Prostate gland (tissue), 2 donors: ENCODE measurements at regions not wholly inside any gene's neighbourhood (a gene's known extent, or its start where the extent isn't known, plus 50 kb on each side); places are given as distances from the start of the nearest gene placed in this dataset.

Experiments
- DNase-seq: peaks from one replicate; pipeline ENCODE4 v3.0.0-alpha.2; 2019; ENCODE audit warnings: low spot score
- H3K27ac ChIP-seq, 2 donors: fragments of 200-600 bp; sonication (generic); 2 replicates each; pipeline ENCODE4 v1.5.1; 2017 to 2019
- H3K27me3 ChIP-seq: fragments of 200-600 bp; sonication (generic); replicated peaks from 2 replicates; pipeline ENCODE4 v1.5.1; 2019; ENCODE audit not compliant: insufficient read depth
- H3K36me3 ChIP-seq, 2 donors: fragments of 200-600 bp; sonication (generic); 1 replicate in 1 of 2; 2 replicates in 1 of 2; pipeline versions ENCODE4 v1.5.1 to v1.8.1; 2017 to 2019
- H3K4me1 ChIP-seq: fragments of 200-600 bp; sonication (generic); replicated peaks from 2 replicates; pipeline ENCODE4 v1.5.1; 2019
- H3K4me3 ChIP-seq, 2 donors: fragments of 200-600 bp; sonication (generic); 2 replicates each; pipeline ENCODE4 v1.5.1; 2017 to 2019
- H3K9me3 ChIP-seq: fragments of 200-600 bp; sonication (generic); 2 replicates; pipeline ENCODE4 v1.5.1; 2017
- CTCF ChIP-seq, 4 experiments: fragments of 200-600 bp in 2 of 4; fragments of 450-650 bp in 2 of 4; sonication (generic) in 2 of 4; IDR thresholded peaks; 1 replicate in 3 of 4; 2 replicates in 1 of 4; pipeline ENCODE4 v1.5.1; 2016 to 2019; ENCODE audit warnings: antibody characterized with exemption in 4 of 4, mild to moderate bottlenecking in 2 of 4, moderate library complexity in 2 of 4
- POLR2A ChIP-seq: fragments of 450-650 bp; IDR thresholded peaks from one replicate; pipeline ENCODE4 v1.6.1; 2016; ENCODE audit warnings: antibody characterized with exemption, mild to moderate bottlenecking
- POLR2AphosphoS5 ChIP-seq: sonication (generic); formaldehyde crosslinking; IDR thresholded peaks from one replicate; pipeline ENCODE4 v1.6.1; 2017; ENCODE audit warnings: antibody characterized with exemption
- WGBS: methylation state at CpG from one replicate; pipeline ENCODE4 v1.1.5; 2018; 5-methylcytosine and 5-hydroxymethylcytosine counted together
- intact Hi-C: fragments of 100-400 bp; cut with DNase I; formaldehyde crosslinking; loops from one replicate; pipeline ENCODE4 v1.14.2; 2022

DNA sequence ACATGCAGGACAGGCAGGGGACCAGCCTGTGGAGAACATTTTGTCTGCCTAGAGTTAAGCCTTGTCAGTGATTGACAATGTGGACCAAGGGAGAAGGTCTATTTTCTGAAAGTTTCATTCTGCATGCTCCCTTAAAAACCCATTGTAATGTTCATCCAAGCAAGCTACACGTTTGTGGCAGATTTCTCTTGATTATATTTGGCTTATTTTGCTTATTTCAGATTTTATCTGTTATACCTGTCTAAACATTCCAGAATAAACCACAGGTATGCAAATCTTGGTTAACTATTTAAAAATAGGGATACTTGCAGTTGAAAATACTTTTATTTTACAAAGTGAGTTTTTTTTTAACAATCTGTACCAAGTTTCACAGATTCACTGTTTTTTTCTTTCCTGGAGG lies 78.2 kb upstream of the F3 start:
- intact Hi-C loops, result no loop called here
- H3K9me3 ChIP-seq, result no peaks in the 10 kb centered on the region
- no peaks in the 10 kb centered on the region for H3K27me3 ChIP-seq
- DNase-seq, result no peak
- H3K4me1 ChIP-seq, result peaks cover 7% of the 10 kb centered on the region
- TF ChIP-seq POLR2AphosphoS5 (no peak), POLR2A (no peak), CTCF (IDR thresholded peaks at IDR 0.05) (no peak)
- 20% methylated on average over 1 of the region's 1 CpG for WGBS
- H3K36me3 ChIP-seq, result no peaks in the 10 kb centered on the region
- no peak overlapping the region for H3K4me3 ChIP-seq
- H3K27ac ChIP-seq, result peak overlapping the region; percentile 76 to 82

- Histone ChIP-seq H3K27ac (no peak overlapping the region), H3K27me3 (no peaks in the 10 kb centered on the region), H3K36me3 (no peaks in the 10 kb centered on the region), H3K4me1 (peaks cover 7% of the 10 kb centered on the region), H3K4me3 (no peak overlapping the region), H3K9me3 (no peaks in the 10 kb centered on the region)
- intact Hi-C loops, result no loop called here
- 87% methylated on average over 13 of the region's 13 CpGs for WGBS
- TF ChIP-seq POLR2AphosphoS5, result no peak
- TF ChIP-seq POLR2A, result no peak
- no peak for TF ChIP-seq CTCF (IDR thresholded peaks at IDR 0.05)
- no peak for DNase-seq
Measured at GRCh38 chr1:94617957-94618739, 76.6 kb upstream of the F3 start.

DNA sequence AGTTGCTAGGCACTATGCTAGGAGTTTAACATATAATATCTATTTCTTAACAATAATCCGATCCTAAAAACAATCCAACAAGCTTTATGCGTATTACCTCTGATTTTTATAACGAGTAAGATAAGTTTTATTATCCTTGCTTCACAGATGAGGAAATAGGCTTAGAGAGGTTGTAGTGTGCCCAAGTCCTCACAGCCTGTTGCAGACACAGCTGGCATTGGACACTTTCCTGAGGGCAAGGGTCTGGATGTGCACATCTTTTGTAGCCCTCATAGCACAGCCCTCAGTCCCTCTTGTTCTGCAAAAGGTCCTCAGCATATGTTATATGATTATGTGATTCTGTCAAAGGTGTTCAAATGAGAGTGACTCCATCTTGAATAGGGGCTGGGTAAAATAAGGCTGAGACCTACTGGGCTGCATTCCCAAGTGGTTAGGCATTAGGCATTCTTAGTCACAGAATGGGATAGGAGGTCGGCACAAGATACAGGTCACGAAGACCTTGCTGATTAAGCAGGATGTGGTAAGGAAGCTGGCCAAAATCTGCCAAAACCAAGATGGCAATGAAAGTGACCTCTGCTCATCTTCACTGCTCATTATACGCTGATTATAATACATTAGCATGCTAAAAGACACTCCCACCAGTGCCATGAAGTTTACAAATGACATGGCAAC lies 75.7 kb upstream of the F3 start:
- Histone ChIP-seq H3K9me3 (no peaks in the 10 kb centered on the region), H3K27me3 (no peaks in the 10 kb centered on the region), H3K27ac (no peak overlapping the region), H3K4me1 (peaks cover 7% of the 10 kb centered on the region), H3K36me3 (no peaks in the 10 kb centered on the region), H3K4me3 (no peak overlapping the region)
- intact Hi-C loops, result no loop called here
- TF ChIP-seq POLR2AphosphoS5, result no peak
- no peak for TF ChIP-seq POLR2A
- TF ChIP-seq CTCF (IDR thresholded peaks at IDR 0.05), result no peak
- no peak for DNase-seq
- WGBS, result 76% methylated on average over 6 of the region's 6 CpGs

DNA sequence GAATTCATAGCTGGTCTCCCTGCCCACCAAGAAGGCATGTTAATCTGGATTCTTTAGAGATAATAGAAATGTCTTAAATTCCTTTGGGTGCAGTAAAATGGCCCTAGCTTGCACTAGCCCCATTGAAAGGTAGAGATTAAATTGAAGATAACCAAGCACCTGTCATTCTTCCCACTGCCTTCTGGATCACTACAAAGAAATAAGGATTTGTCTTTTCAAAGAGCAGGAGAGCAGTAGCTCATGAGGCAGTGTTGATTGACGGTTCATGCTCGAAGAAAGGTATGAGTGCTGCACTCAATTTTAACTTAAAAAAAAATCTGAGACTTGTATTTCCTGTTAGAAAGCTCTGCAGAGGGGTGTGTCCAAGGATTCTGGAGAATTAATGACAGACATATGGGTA lies 74.9 kb upstream of the F3 start:
- H3K27me3 ChIP-seq, result no peaks in the 10 kb centered on the region
- H3K27ac ChIP-seq, result no peak overlapping the region
- no peaks in the 10 kb centered on the region for H3K9me3 ChIP-seq
- no peak overlapping the region for H3K4me3 ChIP-seq
- 52% methylated on average over 2 of the region's 2 CpGs for WGBS
- H3K4me1 ChIP-seq, result peaks cover 7% of the 10 kb centered on the region
- H3K36me3 ChIP-seq, result no peaks in the 10 kb centered on the region
- no peak for TF ChIP-seq POLR2A
- no peak for TF ChIP-seq POLR2AphosphoS5
- no peak for TF ChIP-seq CTCF (IDR thresholded peaks at IDR 0.05)
- DNase-seq, result no peak
- intact Hi-C loops, result no loop called here

GRCh38 chr1:94614996-94615395 lies 73.4 kb upstream of the F3 start:
- TF ChIP-seq POLR2AphosphoS5 (no peak), POLR2A (no peak), CTCF (IDR thresholded peaks at IDR 0.05) (no peak)
- Histone ChIP-seq H3K27me3 (no peaks in the 10 kb centered on the region), H3K9me3 (no peaks in the 10 kb centered on the region), H3K36me3 (no peaks in the 10 kb centered on the region), H3K4me3 (no peak overlapping the region), H3K4me1 (peaks cover 2% of the 10 kb centered on the region), H3K27ac (no peak overlapping the region)
- no peak for DNase-seq
- 76% methylated on average over 4 of the region's 4 CpGs for WGBS
- intact Hi-C loops, result no loop called here
